Cardiac muscle cell (in vitro differentiated cells and primary cell): ENCODE measurements at regions not wholly inside any gene's neighbourhood (a gene's known extent, or its start where the extent isn't known, plus 50 kb on each side); places are given as distances from the start of the nearest gene placed in this dataset.

Experiments
- DNase-seq, 2 donors: peaks; one replicate each; pipeline versions ENCODE4 v3.0.0 to v3.0.0-alpha.2; 2010 to 2017; ENCODE audit warnings: low read depth in 1 of 2, low spot score in 1 of 2
- H3K27ac ChIP-seq: fragments of 200-600 bp; sonication (generic); 2 replicates; pipeline ENCODE4 v1.5.1; 2016
- H3K27me3 ChIP-seq: fragments of 200-600 bp; sonication (generic); 2 replicates; pipeline ENCODE4 v1.6.0; 2016; ENCODE audit warnings: control low read depth
- H3K36me3 ChIP-seq: fragments of 200-600 bp; sonication (generic); 2 replicates; pipeline ENCODE4 v1.5.1; 2016; ENCODE audit warnings: control low read depth
- H3K4me1 ChIP-seq: fragments of 200-600 bp; sonication (generic); 2 replicates; pipeline ENCODE4 v1.8.1; 2017; ENCODE audit warnings: low read depth, mild to moderate bottlenecking, mixed run types
- H3K4me3 ChIP-seq: fragments of 200-600 bp; sonication (generic); 2 replicates; pipeline ENCODE4 v1.5.1; 2016; ENCODE audit warnings: mild to moderate bottlenecking
- H3K9me3 ChIP-seq: fragments of 200-600 bp; sonication (generic); 2 replicates; pipeline ENCODE4 v1.5.1; 2017; ENCODE audit warnings: low read depth, mild to moderate bottlenecking, control low read depth
- TF ChIP-seq, protein P1 (sequence below): IDR thresholded peaks from 2 replicates; pipeline ENCODE4 v1.5.1; 2012; ENCODE audit warnings: low read depth, mild to moderate bottlenecking, low read length

GRCh38 chr4:28117084-28117682, 1256.5 kb downstream of the STIM2 start:
- Histone ChIP-seq H3K4me1 (no peaks in the 10 kb centered on the region), H3K27me3 (no peaks in the 10 kb centered on the region), H3K36me3 (no peaks in the 10 kb centered on the region), H3K4me3 (no peak overlapping the region), H3K9me3 (no peaks in the 10 kb centered on the region), H3K27ac (no peak overlapping the region)
- TF ChIP-seq, protein P1, sequence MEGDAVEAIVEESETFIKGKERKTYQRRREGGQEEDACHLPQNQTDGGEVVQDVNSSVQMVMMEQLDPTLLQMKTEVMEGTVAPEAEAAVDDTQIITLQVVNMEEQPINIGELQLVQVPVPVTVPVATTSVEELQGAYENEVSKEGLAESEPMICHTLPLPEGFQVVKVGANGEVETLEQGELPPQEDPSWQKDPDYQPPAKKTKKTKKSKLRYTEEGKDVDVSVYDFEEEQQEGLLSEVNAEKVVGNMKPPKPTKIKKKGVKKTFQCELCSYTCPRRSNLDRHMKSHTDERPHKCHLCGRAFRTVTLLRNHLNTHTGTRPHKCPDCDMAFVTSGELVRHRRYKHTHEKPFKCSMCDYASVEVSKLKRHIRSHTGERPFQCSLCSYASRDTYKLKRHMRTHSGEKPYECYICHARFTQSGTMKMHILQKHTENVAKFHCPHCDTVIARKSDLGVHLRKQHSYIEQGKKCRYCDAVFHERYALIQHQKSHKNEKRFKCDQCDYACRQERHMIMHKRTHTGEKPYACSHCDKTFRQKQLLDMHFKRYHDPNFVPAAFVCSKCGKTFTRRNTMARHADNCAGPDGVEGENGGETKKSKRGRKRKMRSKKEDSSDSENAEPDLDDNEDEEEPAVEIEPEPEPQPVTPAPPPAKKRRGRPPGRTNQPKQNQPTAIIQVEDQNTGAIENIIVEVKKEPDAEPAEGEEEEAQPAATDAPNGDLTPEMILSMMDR, result no peak
- no peak for DNase-seq

GRCh38 chr4:28146191-28146590, 1285.5 kb downstream of the STIM2 start:
- Histone ChIP-seq H3K4me3 (no peak overlapping the region), H3K27me3 (no peaks in the 10 kb centered on the region), H3K36me3 (no peaks in the 10 kb centered on the region), H3K27ac (no peak overlapping the region), H3K4me1 (no peaks in the 10 kb centered on the region), H3K9me3 (no peaks in the 10 kb centered on the region)
- no peak for DNase-seq
- TF ChIP-seq, protein P1, result no peak

- H3K27ac ChIP-seq, result no peak overlapping the region
- no peak overlapping the region for H3K4me3 ChIP-seq
- no peaks in the 10 kb centered on the region for H3K27me3 ChIP-seq
- no peaks in the 10 kb centered on the region for H3K4me1 ChIP-seq
- no peaks in the 10 kb centered on the region for H3K36me3 ChIP-seq
- no peaks in the 10 kb centered on the region for H3K9me3 ChIP-seq
- TF ChIP-seq, protein P1, result no peak
- DNase-seq, result no peak
Measured at GRCh38 chr4:28148221-28148620, 1287.6 kb downstream of the STIM2 start.

- H3K4me3 ChIP-seq, result no peak overlapping the region
- no peaks in the 10 kb centered on the region for H3K9me3 ChIP-seq
- no peak for DNase-seq
- TF ChIP-seq, protein P1, result no peak
- H3K27ac ChIP-seq, result no peak overlapping the region
- no peaks in the 10 kb centered on the region for H3K36me3 ChIP-seq
- no peaks in the 10 kb centered on the region for H3K4me1 ChIP-seq
- no peaks in the 10 kb centered on the region for H3K27me3 ChIP-seq
Measured at GRCh38 chr4:28149762-28150161, 1289.1 kb downstream of the STIM2 start.

DNA sequence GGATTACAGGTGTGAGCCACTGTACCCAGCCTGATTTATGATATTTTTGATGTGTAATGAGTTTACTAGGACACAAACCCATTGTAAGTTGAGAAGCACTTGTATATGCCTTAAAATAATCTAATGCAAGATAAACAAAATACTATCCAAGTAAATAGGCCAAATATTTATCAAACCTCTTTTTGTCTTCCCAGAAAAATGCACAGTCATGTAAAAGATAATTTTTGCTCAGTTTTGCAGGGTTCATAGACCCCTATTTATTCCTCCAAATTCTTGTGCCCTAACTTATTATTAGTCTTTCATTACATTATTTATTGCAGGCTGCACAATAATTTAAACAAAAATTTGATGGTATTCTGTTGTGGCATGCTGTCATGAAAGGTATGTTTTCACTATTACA, 1290.7 kb downstream of the STIM2 start:
- no peak for DNase-seq
- Histone ChIP-seq H3K4me3 (no peak overlapping the region), H3K9me3 (no peaks in the 10 kb centered on the region), H3K36me3 (no peaks in the 10 kb centered on the region), H3K27me3 (no peaks in the 10 kb centered on the region), H3K4me1 (no peaks in the 10 kb centered on the region), H3K27ac (no peak overlapping the region)
- TF ChIP-seq, protein P1, result no peak

DNA sequence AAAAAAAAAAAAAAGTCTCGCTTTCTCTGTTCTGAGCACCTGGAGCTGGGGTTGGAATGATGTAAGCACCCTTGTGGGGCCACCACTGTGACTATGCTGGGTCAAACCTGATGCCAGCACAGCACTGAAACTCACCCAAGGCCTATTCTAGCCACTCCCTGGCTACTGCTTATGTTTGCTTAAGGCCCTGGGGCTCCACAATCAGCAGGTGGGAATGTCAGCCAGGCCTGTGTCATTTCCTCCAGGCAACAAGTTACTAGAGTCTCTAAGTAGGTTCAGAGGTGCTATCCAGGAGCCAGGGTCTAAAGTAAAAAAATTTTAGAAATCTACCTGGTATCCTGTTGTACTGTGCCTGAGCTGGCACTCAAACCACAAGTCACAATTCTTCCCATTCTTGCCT, 1306.8 kb downstream of the STIM2 start:
- TF ChIP-seq, protein P1, result no peak

More for the DNA sequence above, 1306.8 kb downstream of the STIM2 start:
- no peaks in the 10 kb centered on the region for H3K9me3 ChIP-seq
- no peaks in the 10 kb centered on the region for H3K36me3 ChIP-seq
- no peak overlapping the region for H3K4me3 ChIP-seq
- DNase-seq, result no peak
- no peak overlapping the region for H3K27ac ChIP-seq
- H3K4me1 ChIP-seq, result no peaks in the 10 kb centered on the region
- H3K27me3 ChIP-seq, result no peaks in the 10 kb centered on the region
